Cardiac septum (tissue), 1 donor: ENCODE measurements at regions not wholly inside any gene's neighbourhood (a gene's known extent, or its start where the extent isn't known, plus 50 kb on each side); places are given as distances from the start of the nearest gene placed in this dataset.
"Not testable (repeated sequence)": the region's sequence is repeated elsewhere in the genome, so short reads cannot be mapped to it uniquely, and the experiment has no call there.

Source experiments
- DNase-seq: peaks from one replicate; pipeline ENCODE4 v3.0.0-alpha.2; 2020; ENCODE audit warnings: low spot score
- intact Hi-C: fragments of 100-400 bp; cut with DNase I; formaldehyde crosslinking; loops from one replicate; pipeline ENCODE4 v1.14.0; 2022
- donor health status: DM: no; HTN: no; CAD: no.

DNA sequence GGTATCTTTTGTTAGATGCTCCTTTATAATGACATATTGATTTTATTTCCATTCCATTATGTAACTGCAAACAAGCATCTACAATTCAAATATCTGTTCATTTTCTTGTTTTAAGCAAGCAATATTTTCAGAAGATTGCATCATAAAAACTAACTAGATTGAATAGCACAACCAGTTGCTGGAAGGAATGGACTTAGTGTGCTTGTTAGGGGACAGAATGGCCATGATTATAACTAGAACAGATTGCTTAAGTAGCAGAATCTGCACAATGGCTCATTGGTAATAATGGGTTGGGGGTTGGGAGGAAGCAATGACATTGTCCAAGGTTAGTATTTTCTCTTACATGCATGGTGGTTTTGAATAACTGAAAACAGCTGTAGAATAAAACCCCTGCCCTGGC is 939.5 kb downstream of the SLC16A7 start:
- DNase-seq: no peak
- intact Hi-C loops: no loop called here

DNA sequence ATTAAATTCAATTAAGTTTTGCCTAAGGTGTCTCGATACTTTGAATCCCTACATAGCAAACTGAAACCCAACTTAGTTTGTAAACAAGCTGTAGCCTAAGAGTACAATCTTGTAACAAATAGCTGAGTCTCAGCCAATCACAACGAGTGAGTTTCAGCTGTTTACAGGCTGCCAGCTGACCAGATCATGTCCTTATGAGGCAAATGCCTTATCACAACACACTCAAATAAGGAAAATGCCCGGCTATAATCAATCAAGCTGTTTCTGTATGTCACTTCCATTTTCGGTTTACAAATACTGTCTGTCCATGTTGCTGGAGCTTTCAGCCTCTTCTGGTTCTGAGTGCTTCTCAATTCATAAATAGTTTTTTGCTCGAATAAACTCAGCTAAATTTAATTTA is 943.8 kb downstream of the SLC16A7 start:
- intact Hi-C loops: no loop called here
- no peak for DNase-seq

DNA sequence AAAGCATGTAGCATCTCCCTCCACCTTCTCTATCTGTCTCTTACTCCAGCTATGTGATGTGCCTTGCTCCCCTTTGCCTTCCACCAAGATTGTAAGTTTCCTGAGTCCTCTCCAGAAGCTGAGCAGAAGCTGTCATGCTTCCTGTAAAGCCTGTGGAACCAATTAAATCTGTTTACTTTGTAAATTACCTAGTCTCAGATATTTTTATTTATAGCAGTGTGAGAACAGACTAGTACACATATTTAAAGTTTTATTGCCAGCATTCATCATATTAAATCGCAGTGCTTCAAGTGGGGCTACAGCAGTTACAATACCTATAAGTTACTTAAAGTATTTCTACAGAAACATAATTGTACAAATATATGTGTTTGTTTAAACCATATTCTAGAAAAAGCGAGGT is 973.1 kb downstream of the SLC16A7 start:
- DNase-seq: no peak
- intact Hi-C loops: no loop called here

DNA sequence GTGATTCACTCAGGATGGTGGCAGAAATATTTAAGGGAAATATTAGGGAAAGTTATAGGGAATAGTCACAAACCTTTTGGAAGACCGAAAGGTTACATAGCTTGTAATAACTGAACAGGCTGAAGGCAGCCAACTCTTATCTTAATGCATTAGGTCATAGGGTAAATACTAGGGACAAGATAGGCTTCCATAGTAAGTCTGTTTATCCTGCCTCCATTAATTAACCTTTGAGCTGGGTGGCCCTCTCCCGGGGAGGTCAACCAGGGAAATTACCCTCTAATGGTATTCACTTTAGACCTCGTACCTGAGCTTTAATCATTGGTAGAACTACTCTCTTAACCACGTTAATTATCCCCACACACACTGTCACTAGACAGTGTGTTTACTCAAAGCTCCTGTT is 981.8 kb downstream of the SLC16A7 start:
- no peak for DNase-seq
- intact Hi-C loops: no loop called here

DNA sequence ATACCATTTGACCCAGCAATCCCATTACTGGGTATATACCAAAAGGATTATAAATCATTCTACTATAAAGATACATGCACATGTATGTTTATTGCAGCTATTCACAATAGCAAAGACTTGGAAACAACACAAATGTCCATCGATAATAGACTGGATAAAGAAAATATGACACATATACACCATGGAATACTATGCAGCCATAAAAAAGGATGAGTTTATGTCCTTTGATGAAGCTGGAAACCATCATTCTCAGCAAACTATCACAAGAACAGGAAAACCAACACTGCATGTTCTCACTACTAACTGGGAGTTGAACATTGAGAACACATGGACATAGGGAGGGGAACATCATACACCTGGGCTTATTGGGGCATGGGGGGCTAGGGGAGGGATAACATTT is 991.8 kb downstream of the SLC16A7 start:
- DNase-seq, intact Hi-C loops: not testable (repeated sequence)

DNA sequence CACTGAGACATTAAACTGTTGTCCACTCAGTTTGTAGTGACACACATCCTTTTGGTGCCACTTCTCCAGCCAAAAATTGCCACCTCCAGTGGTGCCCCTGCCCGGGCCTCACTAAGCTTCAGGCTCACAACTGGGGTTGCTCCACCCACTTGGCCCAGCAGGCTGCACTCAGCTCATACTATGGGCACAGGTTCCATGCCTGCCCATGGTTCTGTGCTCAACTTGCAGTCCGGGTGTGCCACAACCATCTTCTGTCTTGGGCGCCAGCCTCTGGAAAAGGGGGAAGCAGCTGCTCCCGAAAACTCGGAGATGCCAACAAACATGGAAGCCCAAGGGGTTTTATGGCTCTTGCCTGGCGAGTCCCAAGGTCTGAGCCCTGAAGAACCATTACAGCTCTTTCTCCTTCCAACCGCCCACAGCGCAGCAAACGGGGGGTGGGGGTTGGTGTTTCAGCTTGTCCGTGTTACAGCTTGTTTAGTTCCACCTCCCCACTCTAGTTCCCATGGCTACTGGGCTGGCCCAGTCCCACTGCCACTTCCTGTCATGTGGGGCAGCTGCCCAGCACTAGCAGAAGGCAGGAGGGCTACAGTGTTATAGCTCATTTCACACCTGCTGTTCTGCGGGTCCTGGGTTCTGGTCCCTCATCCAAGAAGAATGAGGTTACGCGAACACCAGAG is 998.3 kb downstream of the SLC16A7 start:
- intact Hi-C loops: no loop called here

DNA sequence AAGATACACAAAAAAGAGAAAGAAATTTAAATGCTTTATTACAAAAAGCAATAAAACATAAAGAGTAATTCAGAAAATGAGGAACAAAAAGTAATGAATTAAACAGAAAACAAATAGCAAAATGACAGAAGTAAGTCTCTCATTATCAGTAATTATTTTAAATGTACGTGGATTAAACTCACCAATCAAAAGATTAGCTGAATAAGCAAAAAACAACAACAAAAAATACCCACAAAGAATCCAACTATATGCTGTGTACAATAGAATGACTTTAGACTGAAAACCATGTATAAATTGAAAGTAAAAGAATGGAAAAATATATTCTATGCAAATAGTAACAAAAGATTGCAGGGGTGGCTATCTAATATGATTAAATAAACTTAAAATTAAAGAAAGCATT is 1006.8 kb downstream of the SLC16A7 start:
- intact Hi-C loops: no loop called here
- no peak for DNase-seq

More for the DNA sequence above, 998.3 kb downstream of the SLC16A7 start:
- DNase-seq: no peak

DNA sequence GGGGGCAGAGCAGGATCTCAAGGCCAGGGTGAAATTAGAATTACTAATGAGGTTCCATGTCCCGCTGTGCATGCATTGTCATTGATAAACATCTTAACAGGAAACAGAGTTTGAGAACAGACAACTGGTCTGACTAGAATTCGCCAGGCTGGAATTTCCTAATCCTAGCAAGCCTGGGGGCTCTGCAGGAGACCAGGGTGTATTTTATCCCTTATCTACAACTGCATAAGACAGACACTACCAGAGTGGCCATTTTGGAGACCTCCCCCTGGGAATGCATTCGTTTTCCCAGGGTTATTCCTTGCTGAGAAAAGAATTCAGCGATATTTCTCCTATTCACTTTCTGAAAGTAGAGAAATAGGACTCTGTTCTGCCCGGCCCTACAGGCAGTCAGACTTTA is 1007.6 kb downstream of the SLC16A7 start:
- intact Hi-C loops, DNase-seq: not testable (repeated sequence)

DNA sequence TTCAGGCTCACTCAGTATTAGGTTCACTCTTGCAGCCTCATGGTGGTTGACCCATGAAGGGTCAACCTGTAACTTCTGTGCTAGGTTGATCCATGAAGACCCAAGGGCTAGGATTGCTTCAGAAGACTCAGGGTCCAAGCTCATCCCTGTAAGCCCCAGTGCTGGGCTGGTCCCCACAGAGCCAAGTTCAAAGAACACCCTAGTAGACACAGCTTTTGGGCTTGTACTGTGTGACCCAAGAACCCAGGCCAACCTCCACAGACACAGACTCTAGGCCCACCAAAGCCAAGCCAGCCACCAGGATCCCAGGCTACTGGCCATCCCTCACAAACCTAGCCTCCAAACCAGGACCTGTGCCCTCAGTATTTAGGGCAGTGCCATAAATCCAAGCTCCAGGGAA is 1020.6 kb downstream of the SLC16A7 start:
- intact Hi-C loops: no loop called here
- DNase-seq: no peak

DNA sequence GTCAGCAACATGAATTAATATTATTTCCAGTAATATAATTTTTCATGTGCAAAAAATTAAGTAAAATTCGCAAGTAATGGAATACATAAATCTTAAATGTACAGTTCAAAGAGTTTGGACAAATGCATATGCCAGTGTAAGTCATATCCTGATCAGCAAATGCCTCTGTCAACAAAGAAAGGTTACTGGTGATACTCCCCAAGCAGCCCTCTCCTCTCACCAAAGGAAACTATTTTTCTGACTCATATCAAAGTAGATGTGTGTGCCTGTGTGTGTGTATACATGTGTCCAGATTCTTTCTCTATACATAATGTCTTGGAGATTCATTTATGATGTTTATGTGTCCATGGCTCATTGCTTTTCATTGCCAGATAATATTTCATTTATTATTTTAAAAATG is 1035.0 kb downstream of the SLC16A7 start:
- DNase-seq: no peak
- intact Hi-C loops: no loop called here

DNA sequence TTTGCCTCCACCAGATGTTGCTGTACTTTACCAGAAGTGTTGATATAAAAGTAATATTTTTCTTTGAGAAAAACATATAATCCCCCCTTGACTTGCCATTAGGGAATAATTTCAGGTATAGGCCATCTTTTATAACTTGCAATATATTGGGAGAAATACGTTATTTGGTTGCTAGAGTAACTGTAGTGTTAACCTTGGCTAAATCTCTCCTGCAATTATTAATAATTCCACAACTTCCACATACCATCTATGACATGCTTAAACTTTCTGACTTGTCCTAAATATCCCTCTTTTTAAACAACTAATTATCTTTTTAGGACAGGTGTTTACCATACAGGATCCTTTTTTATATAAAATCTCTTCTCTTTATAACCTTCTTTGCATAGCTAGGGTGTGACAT is 1048.2 kb downstream of the SLC16A7 start:
- intact Hi-C loops: no loop called here
- no peak for DNase-seq

DNA sequence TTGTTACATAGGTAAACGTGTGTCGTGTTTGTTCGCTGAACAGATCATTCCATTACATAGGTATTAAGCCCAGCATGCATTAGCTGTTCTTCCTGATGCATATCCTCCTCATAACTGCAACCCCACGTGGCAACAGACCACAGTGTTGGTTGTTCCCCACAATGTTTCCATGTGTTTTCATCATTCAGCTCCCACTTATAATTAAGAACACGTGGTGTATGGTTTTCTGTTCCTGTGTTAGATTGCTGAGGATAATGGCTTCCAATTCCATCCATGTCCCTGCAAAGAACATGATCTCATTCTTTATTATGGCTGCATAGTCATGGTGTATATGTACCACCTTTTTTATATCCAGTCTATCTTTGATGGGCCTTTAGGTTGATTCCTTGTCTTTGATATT is 1071.1 kb downstream of the SLC16A7 start:
- no peak for DNase-seq
- intact Hi-C loops: no loop called here

DNA sequence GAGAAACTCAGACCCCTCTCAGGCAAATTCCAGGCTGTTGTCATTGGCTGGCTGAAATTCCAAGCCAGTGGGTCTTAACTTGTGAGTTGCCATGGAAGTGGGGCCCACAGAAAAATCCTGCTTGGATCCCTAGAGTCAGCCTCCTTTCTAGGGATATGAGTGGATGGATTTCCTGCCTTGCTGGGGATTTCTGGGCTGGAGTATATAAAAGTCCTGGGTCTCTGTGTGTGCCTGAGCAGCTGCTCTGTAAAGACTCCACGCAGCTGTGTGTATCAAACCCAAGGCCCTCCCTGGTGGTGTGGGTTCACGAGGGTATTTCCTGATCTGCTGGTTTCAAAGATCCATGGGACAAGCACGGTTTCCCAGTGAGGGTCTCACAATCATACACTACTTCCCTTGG is 1077.1 kb downstream of the SLC16A7 start:
- intact Hi-C loops: no loop called here
- DNase-seq: no peak

DNA sequence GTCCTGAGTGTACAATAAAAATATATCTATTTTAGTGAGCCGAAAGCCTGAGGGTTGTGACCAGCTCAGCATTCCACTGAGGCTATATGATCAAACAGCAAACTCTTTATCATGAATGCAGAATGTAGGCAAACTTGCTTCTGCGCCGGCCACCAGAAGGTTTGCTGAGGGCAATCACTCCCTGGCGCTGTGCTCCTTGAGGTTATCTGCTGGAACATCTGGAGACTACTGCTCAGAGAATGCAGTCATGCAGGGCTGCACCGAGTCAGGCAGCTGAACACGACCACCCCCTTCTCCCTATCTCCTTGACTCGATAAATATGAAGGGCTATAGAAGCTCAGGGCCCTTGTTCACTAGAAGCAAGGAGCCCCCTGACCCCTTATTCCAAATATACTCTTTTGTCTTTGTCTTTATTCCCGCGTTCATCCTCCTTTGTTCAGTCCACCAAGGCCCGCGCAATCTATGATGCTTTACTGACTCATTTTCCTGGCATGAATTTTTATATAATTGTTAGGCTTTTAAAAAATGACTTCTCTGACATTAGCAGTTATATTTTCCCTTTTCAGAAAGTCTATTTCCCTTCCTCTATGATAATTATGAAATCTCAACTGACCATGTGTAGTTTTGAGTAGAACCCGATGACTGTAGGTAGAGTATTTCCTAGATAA is 1089.3 kb downstream of the SLC16A7 start:
- no peak for DNase-seq
- intact Hi-C loops: no loop called here

DNA sequence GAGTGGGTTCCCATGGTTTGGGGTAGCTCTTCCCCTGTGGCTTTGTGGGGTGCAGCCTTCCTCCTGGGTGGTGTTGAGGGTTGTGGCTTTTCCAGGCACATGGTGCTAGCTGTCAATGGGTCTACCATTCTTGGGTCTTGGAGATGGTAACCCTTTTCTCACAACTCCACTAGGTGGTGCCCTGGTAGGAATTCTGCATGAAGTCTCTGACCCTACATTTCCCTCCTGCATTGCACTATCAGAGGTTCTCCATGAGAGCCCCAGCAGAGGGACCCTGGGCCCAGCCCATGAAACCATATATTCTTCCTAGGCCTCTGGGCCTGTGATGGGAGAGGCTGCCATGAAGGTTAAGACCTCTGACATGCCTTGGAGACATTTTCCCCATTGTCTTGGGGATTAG is 1093.3 kb downstream of the SLC16A7 start:
- intact Hi-C loops: no loop called here
- DNase-seq: no peak

DNA sequence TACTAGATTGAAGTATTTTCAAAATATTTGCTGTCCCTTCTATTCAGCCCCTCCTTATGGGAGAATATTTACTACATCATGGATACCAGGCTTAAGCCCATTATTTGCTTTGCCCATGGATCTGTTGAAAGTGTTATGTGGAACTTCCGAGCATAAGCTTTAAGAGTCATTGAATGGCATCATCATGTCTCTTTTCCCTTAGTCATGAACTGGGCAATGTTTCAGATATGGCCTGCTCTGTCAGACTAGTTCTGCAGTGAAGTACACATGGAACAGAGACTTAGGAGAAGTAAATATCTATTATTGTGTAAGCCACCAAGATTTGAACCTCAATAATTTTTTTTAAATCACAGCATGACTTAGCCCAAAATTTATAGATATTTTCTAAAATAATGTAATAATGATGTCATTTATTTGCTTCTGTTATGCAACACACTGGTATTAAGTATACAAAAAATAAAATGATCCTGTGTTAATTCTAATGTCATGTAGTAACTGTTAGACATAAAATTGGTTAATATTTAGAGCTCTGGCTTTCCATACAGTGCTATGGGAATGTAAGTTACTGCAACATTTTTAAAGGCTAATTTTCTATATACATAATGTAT is 1097.3 kb downstream of the SLC16A7 start:
- intact Hi-C loops: no loop called here
- no peak for DNase-seq

DNA sequence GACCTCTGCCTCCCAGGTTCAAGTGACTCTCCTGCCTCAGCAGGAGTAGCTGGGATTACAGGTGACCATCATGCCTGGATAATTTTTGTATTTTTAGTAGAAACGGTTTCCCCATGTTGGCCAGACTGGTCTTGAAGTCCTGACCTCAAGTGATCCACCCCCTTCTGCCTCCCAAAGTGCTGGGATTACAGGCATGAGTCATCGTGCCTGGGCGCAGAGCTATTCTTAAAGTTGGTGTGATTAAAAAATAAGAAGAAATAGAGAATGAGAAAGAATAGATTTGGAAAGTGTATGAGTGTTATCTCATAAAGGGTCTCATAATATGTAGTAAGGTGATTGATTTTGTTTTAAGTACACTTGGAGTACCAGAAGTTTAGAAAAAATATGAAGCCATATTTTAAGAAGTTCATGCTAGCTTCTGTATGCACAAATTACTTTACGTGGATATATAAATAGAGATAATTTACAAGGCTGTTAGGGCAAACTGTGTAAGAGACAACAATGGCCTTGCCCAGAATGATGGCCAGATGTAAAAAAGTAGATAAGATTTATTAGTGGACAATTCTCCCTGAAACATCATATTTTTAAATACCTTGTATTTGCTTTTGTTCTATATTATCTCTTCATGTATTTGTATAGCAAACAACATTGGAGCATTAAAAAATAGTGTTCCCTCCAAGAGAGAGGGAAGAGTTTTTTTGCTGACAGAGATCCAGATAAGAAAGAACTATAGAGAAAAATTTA is 1108.5 kb downstream of the SLC16A7 start:
- intact Hi-C loops: no loop called here
- no peak for DNase-seq

DNA sequence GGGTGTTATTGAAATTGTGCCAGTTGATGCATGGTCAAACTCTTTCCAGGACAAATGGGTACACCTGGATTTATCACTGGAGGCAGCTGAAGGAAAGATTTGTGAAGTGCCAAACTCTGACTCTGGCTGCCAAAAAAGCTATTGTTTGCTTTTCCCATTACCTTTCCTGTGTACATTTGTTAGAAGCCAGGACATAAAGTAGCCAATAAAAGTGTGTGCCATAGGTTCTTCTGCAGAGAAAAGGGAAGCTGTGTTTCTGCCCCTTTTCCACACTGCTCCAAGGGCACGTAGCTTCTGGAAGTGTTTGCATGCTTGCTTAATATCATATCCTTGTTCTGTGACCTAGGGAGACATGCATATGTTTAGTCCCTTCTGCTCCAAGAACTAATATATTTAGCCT is 1114.4 kb downstream of the SLC16A7 start:
- DNase-seq: no peak
- intact Hi-C loops: no loop called here

DNA sequence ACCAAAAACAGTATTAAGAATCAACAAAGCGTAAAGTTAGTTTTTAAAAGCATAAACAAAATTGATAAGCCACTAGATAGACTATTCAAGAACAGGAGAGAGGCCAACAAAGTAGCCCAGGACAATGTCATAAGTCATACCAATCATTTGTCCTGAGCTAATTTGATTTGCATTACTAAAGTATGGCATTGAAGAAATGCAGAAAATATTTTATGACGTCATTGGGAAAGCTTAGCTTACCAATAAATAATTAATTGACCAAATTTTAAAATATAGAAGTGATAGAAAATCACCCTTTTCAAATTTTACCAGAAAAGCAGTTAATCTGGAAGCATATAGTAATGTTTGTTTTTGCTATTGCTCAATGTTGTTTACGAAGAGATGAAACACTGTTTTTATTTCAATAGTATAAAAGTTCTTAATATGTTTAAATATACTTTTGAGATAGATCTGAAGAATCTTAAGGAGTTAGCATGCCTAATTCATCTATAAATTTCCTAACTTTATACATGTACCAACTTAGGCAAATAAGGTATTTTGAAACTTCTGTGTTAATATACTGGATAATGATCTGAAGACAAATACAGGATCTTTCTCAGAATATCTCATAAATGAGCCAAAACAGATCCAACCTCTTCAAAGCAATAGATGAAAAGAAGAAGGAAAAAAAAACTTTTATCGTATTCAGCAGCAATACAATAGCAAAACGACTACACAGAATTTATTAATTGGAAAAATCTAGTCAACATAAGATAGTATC is 1118.5 kb downstream of the SLC16A7 start:
- DNase-seq: no peak
- intact Hi-C loops: no loop called here

DNA sequence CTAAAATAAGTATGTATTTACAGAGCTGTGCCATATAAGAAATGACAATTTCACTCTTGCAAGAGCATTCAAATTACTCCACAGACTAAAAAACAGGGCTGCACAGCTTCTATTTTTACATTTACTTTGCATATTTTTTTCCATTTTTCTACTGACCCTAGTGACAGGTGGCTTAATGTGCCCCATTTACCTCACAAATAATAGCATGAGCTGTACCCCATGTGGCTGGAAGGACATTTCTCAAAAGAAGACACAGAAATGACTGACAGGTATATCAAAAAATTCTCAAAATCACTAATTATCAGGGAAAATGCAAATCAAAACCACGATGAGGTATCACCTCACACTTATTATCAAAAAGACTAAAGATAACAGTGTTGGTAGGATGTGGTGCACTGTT is 1128.6 kb downstream of the SLC16A7 start:
- intact Hi-C loops: no loop called here
- no peak for DNase-seq
